CD4-positive, CD25-positive, alpha-beta regulatory T cell (primary cell): ENCODE measurements at regions not wholly inside any gene's neighbourhood (a gene's known extent, or its start where the extent isn't known, plus 50 kb on each side); places are given as distances from the start of the nearest gene placed in this dataset.

ENCODE experiments used
- ATAC-seq, 2 donors: fragments of 150-1000 bp; cut with Tn5 transposase; one replicate each; pipeline ENCODE4 v1.10.0; 2021; ENCODE audit warnings: low read depth in 2 of 2, moderate number of reproducible peaks in 2 of 2, moderate library complexity in 1 of 2
- DNase-seq, 3 donors: peaks; one replicate each; pipeline versions ENCODE4 v3.0.0 to v3.0.0-alpha.2; 2012 to 2022; ENCODE audit warnings: mixed read lengths in 1 of 3
- H3K27ac ChIP-seq: one replicate; pipeline ENCODE4 v1.7.0; 2013; ENCODE audit warnings: mild to moderate bottlenecking, low read length; ENCODE audit not compliant: insufficient read depth, poor library complexity, severe bottlenecking
- H3K27me3 ChIP-seq: one replicate; pipeline ENCODE4 v1.7.0; 2013; ENCODE audit warnings: low read length; ENCODE audit not compliant: control insufficient read depth, insufficient read depth
- H3K36me3 ChIP-seq: one replicate; pipeline ENCODE4 v1.7.0; 2013; ENCODE audit warnings: mild to moderate bottlenecking, low read length, moderate library complexity; ENCODE audit not compliant: control insufficient read depth, insufficient read depth
- H3K4me1 ChIP-seq: 2 replicates; pipeline ENCODE4 v1.7.0; 2013; ENCODE audit warnings: mild to moderate bottlenecking, low read length; ENCODE audit not compliant: insufficient read depth, control insufficient read depth, poor library complexity, severe bottlenecking
- H3K4me3 ChIP-seq: one replicate; pipeline ENCODE4 v1.7.0; 2013; ENCODE audit warnings: low read depth, mild to moderate bottlenecking, low read length, moderate library complexity
- H3K9me3 ChIP-seq, 2 experiments: 1 replicate in 1 of 2; 2 replicates in 1 of 2; pipeline ENCODE4 v1.7.0; 2013; ENCODE audit warnings: low read length in 2 of 2, mild to moderate bottlenecking in 1 of 2, moderate library complexity in 1 of 2; ENCODE audit not compliant: control insufficient read depth in 2 of 2
- H3K27ac Mint-ChIP-seq, 3 donors: one replicate each; pipeline ENCODE4 v1.8.0; 2020 to 2022; ENCODE audit warnings: mild to moderate bottlenecking in 3 of 3, mixed read lengths in 3 of 3, moderate library complexity in 2 of 3
- H3K27me3 Mint-ChIP-seq: one replicate; pipeline ENCODE4 v1.8.0; 2022; ENCODE audit warnings: mild to moderate bottlenecking, mixed read lengths
- H3K36me3 Mint-ChIP-seq: one replicate; pipeline ENCODE4 v1.8.0; 2020; ENCODE audit warnings: mixed read lengths
- H3K4me1 Mint-ChIP-seq, 4 donors: one replicate each; pipeline ENCODE4 v1.8.0; 2020 to 2022; ENCODE audit warnings: mixed read lengths in 4 of 4, mild to moderate bottlenecking in 1 of 4
- H3K4me3 Mint-ChIP-seq, 4 donors: one replicate each; pipeline ENCODE4 v1.8.0; 2020 to 2022; ENCODE audit warnings: mild to moderate bottlenecking in 4 of 4, mixed read lengths in 4 of 4, moderate library complexity in 3 of 4
- H3K9me3 Mint-ChIP-seq, 7 donors: one replicate each; pipeline ENCODE4 v1.8.0; 2020 to 2022; ENCODE audit warnings: mixed read lengths in 7 of 7, mild to moderate bottlenecking in 3 of 7, moderate library complexity in 2 of 7

GRCh38 chr15:56808160-56808559, 74.9 kb upstream of the ZNF280D start:
- Mint-ChIP-seq H3K4me3 (no peak overlapping the region), H3K27ac (no peak overlapping the region), H3K4me1 (peaks cover 4 to 10% (median 8%) of the 10 kb centered on the region in 4 donors), H3K27me3 (no peaks in the 10 kb centered on the region), H3K36me3 (peaks cover 6% of the 10 kb centered on the region), H3K9me3 (peaks cover 0 to 22% (median 11%) of the 10 kb centered on the region in 7 donors)
- Histone ChIP-seq H3K4me3 (no peak overlapping the region), H3K4me1 (peaks cover 5% of the 10 kb centered on the region), H3K27me3 (no peaks in the 10 kb centered on the region), H3K36me3 (no peaks in the 10 kb centered on the region), H3K9me3 (peaks cover 14 to 17% of the 10 kb centered on the region in 2 experiments), H3K27ac (no peak overlapping the region)
- no peak for ATAC-seq
- DNase-seq: no peak

- peaks cover 4 to 10% (median 8%) of the 10 kb centered on the region in 4 donors for H3K4me1 Mint-ChIP-seq
These were observed 72.8 kb upstream of the ZNF280D start for GRCh38 chr15:56806148-56806536.

GRCh38 chr15:56805466-56806147, 72.3 kb upstream of the ZNF280D start:
- peaks cover 5% of the 10 kb centered on the region for H3K4me1 ChIP-seq
- Mint-ChIP-seq H3K36me3 (peaks cover 6% of the 10 kb centered on the region), H3K27ac (peak overlapping the region in 2 of 3 donors; percentile 1 to 14), H3K27me3 (no peaks in the 10 kb centered on the region), H3K4me1 (peaks cover 4 to 10% (median 8%) of the 10 kb centered on the region in 4 donors), H3K9me3 (peaks cover 0 to 18% (median 8%) of the 10 kb centered on the region in 7 donors), H3K4me3 (peak overlapping the region in 3 of 4 donors; percentile 4 to 72 (median 46))
- no peaks in the 10 kb centered on the region for H3K27me3 ChIP-seq
- no peak overlapping the region for H3K27ac ChIP-seq
- H3K4me3 ChIP-seq: peak overlapping the region; percentile 8
- ATAC-seq (peak in 1 of 2 donors; percentile 52), DNase-seq (peak in 1 of 3 donors; percentile 50)
- H3K9me3 ChIP-seq: peaks cover 14 to 17% of the 10 kb centered on the region in 2 experiments
- no peaks in the 10 kb centered on the region for H3K36me3 ChIP-seq

More at GRCh38 chr15:56806148-56806536, 72.8 kb upstream of the ZNF280D start:
- ATAC-seq (no peak), DNase-seq (peak in 1 of 3 donors; percentile 43)
- H3K4me3 ChIP-seq: peak overlapping the region; percentile 8
- H3K36me3 ChIP-seq: no peaks in the 10 kb centered on the region
- H3K27me3 Mint-ChIP-seq: no peaks in the 10 kb centered on the region
- peaks cover 6% of the 10 kb centered on the region for H3K36me3 Mint-ChIP-seq
- peak overlapping the region in 1 of 3 donors; percentile 1 for H3K27ac Mint-ChIP-seq
- peaks cover 5% of the 10 kb centered on the region for H3K4me1 ChIP-seq
- peaks cover 0 to 22% (median 11%) of the 10 kb centered on the region in 7 donors for H3K9me3 Mint-ChIP-seq
- H3K4me3 Mint-ChIP-seq: peak overlapping the region in 3 of 4 donors; percentile 16 to 69 (median 46)
- peaks cover 14 to 17% of the 10 kb centered on the region in 2 experiments for H3K9me3 ChIP-seq
- H3K27ac ChIP-seq: no peak overlapping the region
- no peaks in the 10 kb centered on the region for H3K27me3 ChIP-seq

GRCh38 chr15:56804938-56805337, 71.6 kb upstream of the ZNF280D start:
- H3K4me3 ChIP-seq: no peak overlapping the region
- H3K27ac Mint-ChIP-seq: no peak overlapping the region

GRCh38 chr15:56804279-56804678, 71.0 kb upstream of the ZNF280D start:
- Mint-ChIP-seq H3K4me3 (no peak overlapping the region), H3K27me3 (no peaks in the 10 kb centered on the region), H3K27ac (no peak overlapping the region), H3K4me1 (peaks cover 4 to 10% (median 8%) of the 10 kb centered on the region in 4 donors), H3K36me3 (peaks cover 6% of the 10 kb centered on the region), H3K9me3 (peaks cover 0 to 17% (median 8%) of the 10 kb centered on the region in 7 donors)
- no peak for DNase-seq
- Histone ChIP-seq H3K4me1 (peaks cover 5% of the 10 kb centered on the region), H3K9me3 (peaks cover 14 to 17% of the 10 kb centered on the region in 2 experiments), H3K27me3 (no peaks in the 10 kb centered on the region), H3K36me3 (no peaks in the 10 kb centered on the region), H3K4me3 (no peak overlapping the region), H3K27ac (no peak overlapping the region)
- ATAC-seq: no peak

More at GRCh38 chr15:56804938-56805337, 71.6 kb upstream of the ZNF280D start:
- no peak overlapping the region for H3K27ac ChIP-seq
- no peak overlapping the region for H3K4me3 Mint-ChIP-seq
- H3K9me3 Mint-ChIP-seq: peaks cover 0 to 18% (median 8%) of the 10 kb centered on the region in 7 donors
- H3K36me3 ChIP-seq: no peaks in the 10 kb centered on the region
- H3K27me3 ChIP-seq: no peaks in the 10 kb centered on the region
- no peaks in the 10 kb centered on the region for H3K27me3 Mint-ChIP-seq
- peaks cover 4 to 10% (median 8%) of the 10 kb centered on the region in 4 donors for H3K4me1 Mint-ChIP-seq
- ATAC-seq: no peak
- DNase-seq: no peak
- peaks cover 14 to 17% of the 10 kb centered on the region in 2 experiments for H3K9me3 ChIP-seq
- peaks cover 6% of the 10 kb centered on the region for H3K36me3 Mint-ChIP-seq
- peaks cover 5% of the 10 kb centered on the region for H3K4me1 ChIP-seq

GRCh38 chr15:56802161-56802560, 68.9 kb upstream of the ZNF280D start:
- H3K4me1 ChIP-seq: peaks cover 5% of the 10 kb centered on the region
- peaks cover 0 to 5% (median 0%) of the 10 kb centered on the region in 7 donors for H3K9me3 Mint-ChIP-seq
- ATAC-seq: no peak

GRCh38 chr15:56798639-56799038, 65.3 kb upstream of the ZNF280D start:
- Mint-ChIP-seq H3K4me3 (no peak overlapping the region), H3K27ac (no peak overlapping the region), H3K9me3 (peaks cover 0 to 3% (median 1%) of the 10 kb centered on the region in 7 donors), H3K36me3 (no peaks in the 10 kb centered on the region), H3K4me1 (peaks cover 0 to 7% (median 0%) of the 10 kb centered on the region in 4 donors), H3K27me3 (no peaks in the 10 kb centered on the region)
- DNase-seq (peak in 1 of 3 donors; percentile 25), ATAC-seq (no peak)
- Histone ChIP-seq H3K27me3 (no peaks in the 10 kb centered on the region), H3K9me3 (no peaks in the 10 kb centered on the region), H3K36me3 (no peaks in the 10 kb centered on the region), H3K4me3 (no peak overlapping the region), H3K27ac (no peak overlapping the region), H3K4me1 (no peaks in the 10 kb centered on the region)

More at GRCh38 chr15:56802161-56802560, 68.9 kb upstream of the ZNF280D start:
- H3K27me3 Mint-ChIP-seq: no peaks in the 10 kb centered on the region
- Histone ChIP-seq H3K36me3 (no peaks in the 10 kb centered on the region), H3K9me3 (no peaks in the 10 kb centered on the region), H3K27ac (no peak overlapping the region), H3K27me3 (no peaks in the 10 kb centered on the region), H3K4me3 (no peak overlapping the region)
- H3K36me3 Mint-ChIP-seq: no peaks in the 10 kb centered on the region
- no peak for DNase-seq
- no peak overlapping the region for H3K27ac Mint-ChIP-seq
- H3K4me1 Mint-ChIP-seq: peaks cover 4 to 17% (median 8%) of the 10 kb centered on the region in 4 donors
- H3K4me3 Mint-ChIP-seq: no peak overlapping the region
